Thoracic aorta (tissue), 2 donors: ENCODE measurements at regions not wholly inside any gene's neighbourhood (a gene's known extent, or its start where the extent isn't known, plus 50 kb on each side); places are given as distances from the start of the nearest gene placed in this dataset.

Source experiments
- ATAC-seq: fragments of 150-250 bp; one replicate; pipeline ENCODE4 v1.8.0; 2017; ENCODE audit warnings: low read depth; ENCODE audit not compliant: insufficient number of reproducible peaks, low FRiP score
- DNase-seq: peaks from one replicate; pipeline ENCODE4 v3.0.0-alpha.2; 2020; ENCODE audit warnings: low spot score
- H3K27ac ChIP-seq, 2 donors: fragments of 200-600 bp; sonication (generic); 1 replicate in 1 of 2; 2 replicates in 1 of 2; pipeline ENCODE4 v1.5.1; 2016; ENCODE audit warnings: mild to moderate bottlenecking in 2 of 2, moderate library complexity in 2 of 2
- H3K27me3 ChIP-seq: fragments of 200-600 bp; sonication (generic); replicated peaks from 2 replicates; pipeline ENCODE4 v1.6.0; 2016; ENCODE audit warnings: mild to moderate bottlenecking; ENCODE audit not compliant: insufficient read depth
- H3K36me3 ChIP-seq: fragments of 200-600 bp; sonication (generic); one replicate; pipeline ENCODE4 v1.5.1; 2016
- H3K4me1 ChIP-seq, 2 donors: fragments of 200-600 bp; sonication (generic); 1 replicate in 1 of 2; 2 replicates in 1 of 2; pipeline versions ENCODE4 v1.5.1 to v1.6.0; 2016; ENCODE audit warnings: low read depth in 2 of 2, mild to moderate bottlenecking in 1 of 2; ENCODE audit not compliant: control insufficient read depth in 1 of 2
- H3K4me3 ChIP-seq: fragments of 200-600 bp; sonication (generic); 2 replicates; pipeline ENCODE4 v1.5.1; 2016; ENCODE audit warnings: mild to moderate bottlenecking
- H3K9me3 ChIP-seq: fragments of 200-600 bp; sonication (generic); 2 replicates; pipeline ENCODE4 v1.5.1; 2016
- TF ChIP-seq, protein P1 (sequence below): fragments of 200-600 bp; sonication (generic); IDR thresholded peaks from one replicate; pipeline ENCODE4 v1.5.1; 2019; ENCODE audit warnings: antibody characterized with exemption

DNA sequence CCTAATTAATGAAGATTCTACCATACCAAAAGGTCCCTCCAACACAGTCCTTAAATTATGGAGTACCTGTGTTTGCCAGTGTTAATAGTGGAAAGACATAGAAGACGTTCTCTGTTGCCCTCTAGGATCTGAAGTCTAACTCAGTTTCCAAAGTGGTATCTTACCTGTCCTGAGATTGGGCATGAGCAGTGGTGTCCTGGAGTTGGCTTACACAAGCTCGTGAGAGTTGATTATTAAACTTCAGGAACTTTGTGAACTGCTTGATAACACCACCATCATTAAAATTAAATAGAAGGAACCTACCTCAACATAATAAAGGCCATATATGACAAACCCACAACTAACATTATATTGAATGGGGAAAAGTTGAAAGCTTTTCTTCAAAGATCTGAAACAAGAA is 60.9 kb upstream of the SMARCA2 start:
- Histone ChIP-seq H3K4me1 (no peaks in the 10 kb centered on the region), H3K27me3 (no peaks in the 10 kb centered on the region), H3K27ac (no peak overlapping the region), H3K4me3 (no peak overlapping the region), H3K36me3 (no peaks in the 10 kb centered on the region), H3K9me3 (no peaks in the 10 kb centered on the region)
- TF ChIP-seq, protein P1, sequence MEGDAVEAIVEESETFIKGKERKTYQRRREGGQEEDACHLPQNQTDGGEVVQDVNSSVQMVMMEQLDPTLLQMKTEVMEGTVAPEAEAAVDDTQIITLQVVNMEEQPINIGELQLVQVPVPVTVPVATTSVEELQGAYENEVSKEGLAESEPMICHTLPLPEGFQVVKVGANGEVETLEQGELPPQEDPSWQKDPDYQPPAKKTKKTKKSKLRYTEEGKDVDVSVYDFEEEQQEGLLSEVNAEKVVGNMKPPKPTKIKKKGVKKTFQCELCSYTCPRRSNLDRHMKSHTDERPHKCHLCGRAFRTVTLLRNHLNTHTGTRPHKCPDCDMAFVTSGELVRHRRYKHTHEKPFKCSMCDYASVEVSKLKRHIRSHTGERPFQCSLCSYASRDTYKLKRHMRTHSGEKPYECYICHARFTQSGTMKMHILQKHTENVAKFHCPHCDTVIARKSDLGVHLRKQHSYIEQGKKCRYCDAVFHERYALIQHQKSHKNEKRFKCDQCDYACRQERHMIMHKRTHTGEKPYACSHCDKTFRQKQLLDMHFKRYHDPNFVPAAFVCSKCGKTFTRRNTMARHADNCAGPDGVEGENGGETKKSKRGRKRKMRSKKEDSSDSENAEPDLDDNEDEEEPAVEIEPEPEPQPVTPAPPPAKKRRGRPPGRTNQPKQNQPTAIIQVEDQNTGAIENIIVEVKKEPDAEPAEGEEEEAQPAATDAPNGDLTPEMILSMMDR, result no peak
- ATAC-seq (no peak), DNase-seq (no peak)

DNA sequence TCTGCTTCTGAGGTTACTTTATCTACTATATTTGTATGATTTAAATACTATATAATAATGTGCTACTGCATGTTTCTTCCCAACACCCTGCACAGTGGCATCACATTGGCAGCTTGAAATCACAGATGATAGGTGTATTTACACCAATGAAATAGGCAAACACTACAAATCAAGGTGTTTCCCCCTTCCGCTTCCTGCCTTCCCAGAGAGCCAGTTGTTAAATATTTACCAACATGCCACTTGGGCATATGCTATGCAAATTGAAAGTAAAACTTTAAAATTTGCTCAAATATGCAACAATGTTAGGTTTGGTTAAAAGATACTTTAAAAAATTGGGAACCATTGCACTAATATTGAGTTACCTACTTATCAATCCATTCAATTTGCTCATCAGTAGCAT is 58.2 kb upstream of the SMARCA2 start:
- H3K27me3 ChIP-seq, result no peaks in the 10 kb centered on the region
- H3K4me1 ChIP-seq, result no peaks in the 10 kb centered on the region
- no peak overlapping the region for H3K4me3 ChIP-seq
- no peaks in the 10 kb centered on the region for H3K36me3 ChIP-seq
- DNase-seq (no peak), ATAC-seq (no peak)
- H3K27ac ChIP-seq, result no peak overlapping the region
- TF ChIP-seq, protein P1, result no peak
- no peaks in the 10 kb centered on the region for H3K9me3 ChIP-seq

DNA sequence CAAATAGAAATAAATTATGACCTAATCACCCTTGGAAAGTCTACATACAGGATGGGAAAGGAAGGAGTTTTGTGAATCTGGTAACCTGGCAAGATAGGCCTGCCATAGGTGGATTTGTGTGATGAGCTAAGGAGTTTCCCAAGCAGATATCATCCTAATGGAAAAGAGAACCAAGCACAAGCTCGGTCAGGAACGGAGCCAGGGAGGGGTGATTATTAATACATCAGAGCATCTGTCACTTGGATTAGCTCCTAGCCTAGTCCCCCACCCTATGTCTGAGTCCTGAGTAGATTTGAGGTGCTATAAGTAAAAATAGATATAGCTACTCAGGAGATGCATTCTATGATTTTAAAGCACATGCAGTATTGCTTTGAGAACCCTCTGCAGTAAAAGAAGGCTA is 57.3 kb upstream of the SMARCA2 start:
- no peak for DNase-seq
- H3K4me3 ChIP-seq, result no peak overlapping the region
- no peaks in the 10 kb centered on the region for H3K9me3 ChIP-seq
- no peaks in the 10 kb centered on the region for H3K4me1 ChIP-seq
- no peak for ATAC-seq
- H3K27ac ChIP-seq, result no peak overlapping the region
- TF ChIP-seq, protein P1, result no peak
- no peaks in the 10 kb centered on the region for H3K36me3 ChIP-seq
- no peaks in the 10 kb centered on the region for H3K27me3 ChIP-seq

DNA sequence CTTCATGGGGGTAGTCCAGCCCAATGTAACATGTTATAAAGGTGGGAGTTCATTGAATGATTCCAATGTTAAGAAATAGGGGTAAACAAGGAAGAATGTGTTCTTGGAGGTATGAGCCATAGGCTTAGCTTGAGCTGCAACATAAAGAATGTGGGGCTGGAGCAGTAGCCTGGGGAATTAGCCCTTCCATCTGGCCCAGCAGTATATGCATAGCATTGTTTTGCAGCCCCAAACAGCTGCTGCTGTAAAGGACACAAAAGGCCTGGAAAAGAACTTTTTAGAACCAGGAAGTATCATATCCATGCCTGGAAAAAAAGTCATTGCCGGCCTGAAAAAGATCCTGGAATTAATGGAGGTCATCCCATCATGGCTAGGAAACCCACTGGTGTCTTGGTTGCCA is 55.8 kb upstream of the SMARCA2 start:
- H3K36me3 ChIP-seq, result no peaks in the 10 kb centered on the region
- no peak overlapping the region for H3K4me3 ChIP-seq
- no peaks in the 10 kb centered on the region for H3K9me3 ChIP-seq
- no peak for DNase-seq
- no peak overlapping the region for H3K27ac ChIP-seq
- H3K27me3 ChIP-seq, result no peaks in the 10 kb centered on the region
- TF ChIP-seq, protein P1, result no peak
- no peaks in the 10 kb centered on the region for H3K4me1 ChIP-seq
- ATAC-seq, result no peak

DNA sequence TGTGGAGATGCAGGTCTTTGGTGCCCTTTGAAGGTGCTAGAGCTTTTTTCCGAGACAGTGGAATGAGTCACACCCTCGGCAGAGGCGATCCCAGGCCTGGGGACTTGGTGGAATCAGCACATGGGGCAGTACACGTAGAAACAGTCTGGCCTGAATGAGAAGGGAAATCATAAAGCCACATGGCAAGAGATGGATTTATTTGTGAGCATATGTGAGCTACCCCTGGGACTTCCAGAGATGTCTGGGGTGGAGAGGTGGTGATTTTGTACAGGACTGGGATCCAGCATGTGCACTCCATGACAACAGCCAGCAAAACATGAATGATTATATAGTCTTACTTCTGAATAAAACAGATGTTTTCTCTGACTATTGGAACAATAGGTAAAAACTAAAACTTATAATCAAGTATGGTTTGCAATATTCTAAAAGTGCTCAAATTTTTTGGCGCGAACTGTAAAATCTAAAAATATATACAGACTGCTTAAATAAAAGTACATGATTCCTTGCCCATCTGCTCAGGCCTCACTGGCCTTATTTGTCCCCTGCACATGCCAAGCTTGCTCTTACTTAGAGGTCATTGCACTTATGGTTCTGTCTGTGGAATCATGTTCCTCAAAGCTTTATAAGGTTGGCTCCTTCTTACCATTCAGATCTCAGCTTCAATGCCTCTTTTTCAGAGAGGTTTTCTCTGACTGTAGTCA is 54.7 kb upstream of the SMARCA2 start:
- H3K27ac ChIP-seq, result no peak overlapping the region
- no peaks in the 10 kb centered on the region for H3K4me1 ChIP-seq
- H3K36me3 ChIP-seq, result no peaks in the 10 kb centered on the region
- H3K4me3 ChIP-seq, result no peak overlapping the region
- ATAC-seq (no peak), DNase-seq (no peak)
- H3K9me3 ChIP-seq, result no peaks in the 10 kb centered on the region
- no peaks in the 10 kb centered on the region for H3K27me3 ChIP-seq
- TF ChIP-seq, protein P1, result no peak
